Left ventricle myocardium inferior (tissue), 1 donor: ENCODE measurements at regions not wholly inside any gene's neighbourhood (a gene's known extent, or its start where the extent isn't known, plus 50 kb on each side); places are given as distances from the start of the nearest gene placed in this dataset.

Source experiments
- DNase-seq: peaks from one replicate; pipeline ENCODE4 v3.0.0-alpha.2; 2020
- H3K27ac ChIP-seq: fragments of 200-600 bp; replicated peaks from 2 replicates; pipeline ENCODE4 v1.8.0; 2021
- H3K27me3 ChIP-seq: fragments of 200-600 bp; 2 replicates; pipeline ENCODE4 v1.8.0; 2021; ENCODE audit warnings: low read depth
- H3K36me3 ChIP-seq: fragments of 200-600 bp; 2 replicates; pipeline ENCODE4 v1.8.0; 2021
- H3K4me1 ChIP-seq: fragments of 200-600 bp; 2 replicates; pipeline ENCODE4 v1.8.0; 2021
- H3K4me3 ChIP-seq: fragments of 200-600 bp; 2 replicates; pipeline ENCODE4 v1.8.0; 2021; ENCODE audit warnings: mild to moderate bottlenecking, moderate library complexity
- H3K9me3 ChIP-seq: fragments of 200-600 bp; replicated peaks from 2 replicates; pipeline ENCODE4 v1.8.0; 2021
- intact Hi-C: fragments of 100-400 bp; cut with micrococcal nuclease; formaldehyde crosslinking; loops from one replicate; pipeline ENCODE4 v1.11.0; 2022
- TF ChIP-seq, protein P1 (sequence below): fragments of 200-600 bp; IDR thresholded peaks from 2 replicates; pipeline ENCODE4 v1.8.0; 2021; ENCODE audit warnings: antibody characterized with exemption, mild to moderate bottlenecking, borderline replicate concordance
- donor health status: DM: no; HTN: yes; CAD: no; lungs with severe emphysema.

DNA sequence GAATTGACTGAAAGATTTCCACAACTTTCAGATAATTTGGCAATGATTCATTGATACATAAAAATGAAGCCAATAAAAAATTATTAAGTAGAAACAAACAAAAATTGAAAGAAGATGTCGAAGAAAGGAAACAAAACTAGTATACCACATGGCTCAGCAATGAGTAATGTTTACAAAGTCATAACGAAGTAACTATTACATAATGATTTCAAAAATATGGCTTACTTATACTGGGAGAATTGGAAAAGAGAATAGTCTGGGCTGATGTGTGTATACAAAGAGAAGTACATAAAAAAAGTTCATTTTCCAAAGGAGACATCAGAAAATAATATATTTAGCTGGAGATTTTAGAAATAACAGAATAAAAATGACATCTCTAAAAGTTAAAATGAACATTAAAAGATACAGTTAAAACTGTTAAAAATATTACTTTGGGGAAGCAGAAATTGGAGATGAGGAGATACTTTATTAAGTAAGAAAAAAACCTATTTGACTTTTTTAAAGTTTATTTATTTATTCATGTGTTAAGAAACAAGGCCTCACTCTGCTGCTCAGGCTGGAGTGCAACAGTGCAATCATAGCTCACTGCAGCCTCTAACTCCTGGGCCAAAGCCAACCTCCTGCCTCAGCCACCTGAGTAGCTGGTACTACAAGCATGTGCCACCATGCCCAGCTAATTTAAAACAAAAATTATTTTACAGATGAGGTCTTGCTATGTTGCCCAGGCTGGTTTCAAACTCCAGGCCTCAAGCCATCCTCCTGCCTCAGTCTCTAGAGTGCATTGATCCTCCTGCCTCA is 409.7 kb upstream of the PIK3C3 start:
- TF ChIP-seq, protein P1, sequence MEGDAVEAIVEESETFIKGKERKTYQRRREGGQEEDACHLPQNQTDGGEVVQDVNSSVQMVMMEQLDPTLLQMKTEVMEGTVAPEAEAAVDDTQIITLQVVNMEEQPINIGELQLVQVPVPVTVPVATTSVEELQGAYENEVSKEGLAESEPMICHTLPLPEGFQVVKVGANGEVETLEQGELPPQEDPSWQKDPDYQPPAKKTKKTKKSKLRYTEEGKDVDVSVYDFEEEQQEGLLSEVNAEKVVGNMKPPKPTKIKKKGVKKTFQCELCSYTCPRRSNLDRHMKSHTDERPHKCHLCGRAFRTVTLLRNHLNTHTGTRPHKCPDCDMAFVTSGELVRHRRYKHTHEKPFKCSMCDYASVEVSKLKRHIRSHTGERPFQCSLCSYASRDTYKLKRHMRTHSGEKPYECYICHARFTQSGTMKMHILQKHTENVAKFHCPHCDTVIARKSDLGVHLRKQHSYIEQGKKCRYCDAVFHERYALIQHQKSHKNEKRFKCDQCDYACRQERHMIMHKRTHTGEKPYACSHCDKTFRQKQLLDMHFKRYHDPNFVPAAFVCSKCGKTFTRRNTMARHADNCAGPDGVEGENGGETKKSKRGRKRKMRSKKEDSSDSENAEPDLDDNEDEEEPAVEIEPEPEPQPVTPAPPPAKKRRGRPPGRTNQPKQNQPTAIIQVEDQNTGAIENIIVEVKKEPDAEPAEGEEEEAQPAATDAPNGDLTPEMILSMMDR, result no peak
- DNase-seq, result no peak
- no peaks in the 10 kb centered on the region for H3K27me3 ChIP-seq
- H3K27ac ChIP-seq, result no peak overlapping the region
- intact Hi-C loops, result no loop called here
- H3K9me3 ChIP-seq, result no peaks in the 10 kb centered on the region
- H3K4me1 ChIP-seq, result no peaks in the 10 kb centered on the region
- no peak overlapping the region for H3K4me3 ChIP-seq
- H3K36me3 ChIP-seq, result no peaks in the 10 kb centered on the region

DNA sequence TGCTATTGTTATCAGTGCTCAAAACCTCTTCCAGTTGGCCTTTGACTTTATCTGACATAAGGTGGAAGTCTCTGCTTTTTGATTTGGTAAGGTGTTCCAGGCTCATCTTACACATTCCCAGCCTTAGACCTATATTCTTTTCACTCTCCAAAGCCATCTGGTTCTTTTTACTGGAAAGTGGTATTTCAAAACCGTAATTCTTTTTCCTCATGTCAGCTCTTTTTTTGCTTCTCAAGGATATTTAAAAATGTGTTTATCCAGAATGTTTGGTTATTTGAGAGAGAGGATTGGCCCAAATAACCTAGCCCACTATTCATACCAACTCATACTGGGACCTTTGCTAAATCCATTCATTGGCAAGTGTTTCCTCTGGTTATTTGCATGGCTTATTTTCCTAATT is 411.2 kb upstream of the PIK3C3 start:
- H3K36me3 ChIP-seq, result no peaks in the 10 kb centered on the region
- no peaks in the 10 kb centered on the region for H3K27me3 ChIP-seq
- TF ChIP-seq, protein P1, result no peak
- no peaks in the 10 kb centered on the region for H3K9me3 ChIP-seq
- H3K4me1 ChIP-seq, result no peaks in the 10 kb centered on the region
- no peak overlapping the region for H3K27ac ChIP-seq
- intact Hi-C loops, result no loop called here
- no peak for DNase-seq
- no peak overlapping the region for H3K4me3 ChIP-seq

DNA sequence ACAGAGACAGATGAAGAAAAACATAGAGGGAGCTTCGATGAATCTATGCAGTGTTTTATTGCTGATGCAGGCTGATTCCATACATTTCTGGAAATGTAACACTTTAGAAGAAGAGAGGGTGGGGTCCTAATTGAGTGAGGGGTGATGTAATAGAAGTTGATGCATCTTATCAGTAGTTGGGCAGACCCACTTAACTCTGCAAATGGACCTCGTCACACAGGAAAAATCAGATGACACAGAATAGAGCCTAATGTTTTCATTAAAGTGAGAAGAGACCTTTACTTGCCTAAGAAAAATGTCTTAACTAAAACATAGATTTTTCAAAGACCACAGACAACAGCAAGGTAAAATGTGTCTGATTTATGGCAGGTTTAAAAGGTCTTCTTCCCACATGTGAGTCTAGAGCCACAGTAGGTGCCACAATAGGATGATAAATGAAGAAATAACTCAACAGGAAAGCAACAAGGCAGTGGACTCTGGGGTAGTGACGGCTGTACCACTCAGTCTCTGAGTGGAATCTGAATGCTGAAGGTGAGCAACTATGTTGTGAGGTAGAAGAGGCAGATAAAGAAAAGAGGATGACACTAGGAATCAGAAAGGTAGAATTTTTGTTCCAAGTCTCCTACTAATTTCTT is 414.7 kb upstream of the PIK3C3 start:
- TF ChIP-seq, protein P1, result no peak
- intact Hi-C loops, result no loop called here
- no peaks in the 10 kb centered on the region for H3K4me1 ChIP-seq
- no peaks in the 10 kb centered on the region for H3K27me3 ChIP-seq
- DNase-seq, result no peak
- no peak overlapping the region for H3K27ac ChIP-seq
- no peaks in the 10 kb centered on the region for H3K9me3 ChIP-seq
- no peak overlapping the region for H3K4me3 ChIP-seq
- no peaks in the 10 kb centered on the region for H3K36me3 ChIP-seq

DNA sequence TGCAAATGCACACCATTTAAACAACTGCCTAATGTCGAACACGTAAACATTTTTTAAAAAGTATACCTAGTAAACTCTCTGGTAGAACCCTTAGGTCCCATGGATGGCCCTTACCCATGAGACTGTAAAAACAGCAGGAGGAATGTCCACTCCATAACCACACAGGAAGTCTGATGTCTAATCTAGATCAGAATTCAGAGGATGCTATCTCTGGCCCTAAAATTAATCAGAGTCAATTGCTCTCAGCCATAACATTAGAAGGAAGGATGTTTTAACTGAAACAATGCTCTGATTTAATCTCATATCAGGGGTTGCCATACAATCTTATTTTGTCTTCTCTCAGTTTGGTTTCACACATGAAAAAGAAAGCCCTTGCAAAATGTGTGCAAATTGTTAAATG is 416.3 kb upstream of the PIK3C3 start:
- H3K4me1 ChIP-seq, result no peaks in the 10 kb centered on the region
- H3K4me3 ChIP-seq, result no peak overlapping the region
- H3K27ac ChIP-seq, result no peak overlapping the region
- no peaks in the 10 kb centered on the region for H3K27me3 ChIP-seq
- TF ChIP-seq, protein P1, result no peak
- intact Hi-C loops, result no loop called here
- no peak for DNase-seq
- H3K36me3 ChIP-seq, result no peaks in the 10 kb centered on the region
- no peaks in the 10 kb centered on the region for H3K9me3 ChIP-seq

DNA sequence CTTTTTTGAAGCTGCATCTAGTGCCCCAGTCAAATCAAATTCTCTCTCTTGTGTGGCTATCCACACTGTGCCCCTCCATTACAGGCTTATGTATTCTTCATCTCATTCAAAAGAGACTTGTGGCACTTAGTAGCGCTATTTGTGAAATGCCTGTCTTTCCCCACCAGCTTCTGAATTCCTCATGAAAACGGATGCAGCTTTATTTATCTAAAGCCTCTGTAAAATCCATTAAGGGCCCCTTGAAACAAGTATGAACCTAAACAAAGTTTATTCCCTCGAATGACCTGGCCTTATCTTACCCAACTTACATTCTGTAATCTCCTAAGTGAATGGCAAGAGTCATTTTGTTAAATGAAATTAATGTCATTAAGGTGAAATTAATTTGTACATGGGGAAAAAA is 417.4 kb upstream of the PIK3C3 start:
- no peaks in the 10 kb centered on the region for H3K36me3 ChIP-seq
- H3K27me3 ChIP-seq, result no peaks in the 10 kb centered on the region
- H3K4me3 ChIP-seq, result no peak overlapping the region
- no peak overlapping the region for H3K27ac ChIP-seq
- TF ChIP-seq, protein P1, result no peak
- no peak for DNase-seq
- intact Hi-C loops, result no loop called here
- no peaks in the 10 kb centered on the region for H3K4me1 ChIP-seq
- no peaks in the 10 kb centered on the region for H3K9me3 ChIP-seq
